NCI-H345 treated with DMSO at 0.1 percent for 48 hours (cell line): ENCODE measurements at regions not wholly inside any gene's neighbourhood (a gene's known extent, or its start where the extent isn't known, plus 50 kb on each side); places are given as distances from the start of the nearest gene placed in this dataset.
"Not testable (repeated sequence)": the region's sequence is repeated elsewhere in the genome, so short reads cannot be mapped to it uniquely, and the experiment has no call there.

ENCODE experiments used
- DNase-seq: peaks from one replicate; lab custom pipeline; 2025; ENCODE audit not compliant: unreplicated experiment; lab: John Stamatoyannopoulos, UW

DNA sequence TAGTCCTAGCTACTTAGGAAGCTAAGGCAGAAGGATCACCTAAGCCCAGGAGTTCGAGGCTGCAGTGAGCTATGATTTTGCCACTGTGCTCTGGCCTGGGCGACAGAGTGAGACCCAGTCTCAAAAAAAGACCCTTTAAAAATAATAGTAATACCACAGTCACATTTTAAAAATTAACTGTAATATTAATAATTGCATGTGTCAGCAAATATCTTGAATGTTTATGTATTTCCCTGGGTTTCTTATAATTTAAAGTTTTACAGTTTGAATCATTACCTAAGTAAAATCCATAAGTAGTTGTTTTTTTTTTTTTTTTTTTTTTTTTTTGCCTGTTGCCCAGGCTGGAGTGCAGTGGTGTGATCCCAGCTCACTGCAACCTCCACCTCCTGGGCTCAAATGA, 69.2 kb downstream of the LYZL2 start:
- no peak for DNase-seq

DNA sequence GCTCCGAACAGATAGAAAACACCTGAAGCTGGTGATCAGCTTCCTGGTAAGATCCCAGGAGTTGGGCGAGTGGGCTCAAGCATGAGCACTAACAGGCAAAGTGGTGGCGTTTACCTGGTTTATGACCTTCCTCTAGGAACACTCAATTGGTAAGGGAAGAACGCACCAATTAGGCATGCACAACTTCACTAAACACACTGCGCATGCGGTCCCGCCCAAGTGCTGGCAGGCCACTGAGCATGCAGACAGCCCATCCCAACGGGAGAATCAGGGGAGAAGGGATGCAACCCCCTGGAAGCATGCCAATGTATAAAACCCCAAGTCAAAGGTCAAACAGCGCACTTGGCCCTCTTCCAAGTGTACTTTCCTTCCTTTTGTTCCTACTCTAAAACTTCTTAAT, 70.4 kb downstream of the LYZL2 start:
- DNase-seq, result no peak

DNA sequence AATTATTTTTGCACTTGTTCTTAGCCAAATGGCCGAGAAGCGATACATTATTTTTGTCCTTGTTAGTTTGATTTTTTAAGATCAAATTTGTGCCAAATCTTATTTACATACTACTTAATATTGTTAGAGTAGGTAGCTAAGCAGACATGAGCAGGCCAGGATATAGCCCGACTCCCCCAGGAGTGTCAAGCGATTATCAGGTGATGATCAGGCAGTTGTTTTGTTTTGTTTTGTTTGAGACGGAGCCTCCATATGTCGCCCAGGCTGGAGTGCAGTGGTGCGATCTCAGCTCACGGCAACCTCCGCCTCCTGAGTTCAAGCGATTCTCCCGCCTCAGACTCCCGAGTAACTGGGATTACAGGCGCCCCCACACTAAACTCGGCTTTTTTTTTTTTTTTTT, 71.1 kb downstream of the LYZL2 start:
- DNase-seq, result no peak

DNA sequence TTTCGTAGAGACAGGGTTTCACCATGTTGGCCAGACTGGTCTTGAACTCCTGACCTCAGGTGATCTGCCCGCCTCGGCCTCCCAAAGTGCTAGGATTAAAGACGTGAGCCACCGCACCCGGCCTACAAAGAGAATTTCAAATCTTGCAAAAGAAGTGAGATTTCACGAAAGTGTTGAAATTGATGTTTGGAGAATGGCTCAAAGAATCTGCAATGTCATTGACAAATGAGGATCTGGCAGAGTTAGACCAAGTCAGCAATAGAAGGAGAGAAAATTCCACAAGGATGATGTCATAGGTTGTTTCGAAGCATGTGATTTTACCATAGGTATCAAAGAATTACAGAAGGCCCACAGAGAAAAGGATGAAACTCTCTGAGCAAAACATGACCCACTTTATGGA, 71.7 kb downstream of the LYZL2 start:
- no peak for DNase-seq

DNA sequence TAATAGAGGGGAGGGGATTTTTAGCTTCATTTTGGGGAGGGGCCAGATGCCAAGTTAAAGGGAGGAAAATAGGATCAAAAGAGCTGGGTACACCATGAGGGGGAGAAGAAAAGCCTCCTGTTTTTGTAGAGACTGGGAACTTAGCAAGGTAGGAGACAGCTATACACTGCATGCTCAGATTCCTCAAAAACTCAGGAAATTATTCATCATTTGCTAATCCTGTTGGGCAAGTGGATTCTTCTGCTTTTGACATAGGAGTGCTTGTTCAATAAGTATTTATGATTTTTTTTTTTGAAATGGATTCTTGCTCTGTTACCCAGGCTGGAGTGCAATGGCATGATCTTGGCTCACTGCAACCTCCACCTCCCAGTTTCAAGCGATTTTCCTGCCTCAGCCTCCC, 73.4 kb downstream of the LYZL2 start:
- no peak for DNase-seq

DNA sequence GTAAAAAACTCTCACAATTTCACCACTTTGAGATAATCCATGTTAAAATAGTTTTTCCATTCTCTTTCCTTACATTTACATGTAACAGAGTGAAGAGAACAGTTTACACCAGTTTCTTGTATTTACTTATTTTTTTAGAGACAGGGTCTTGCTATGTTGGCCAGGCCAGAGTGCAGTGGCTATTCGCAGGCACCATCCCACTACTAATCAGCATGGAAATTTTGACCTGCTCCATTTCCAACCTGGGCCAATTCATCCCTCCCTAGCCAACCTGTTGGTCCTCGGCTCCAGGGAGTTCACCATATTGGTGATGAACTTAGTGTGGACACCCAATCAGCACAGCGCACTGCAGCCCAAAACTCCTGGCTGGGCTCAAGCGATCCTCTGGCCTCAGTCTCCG, 74.1 kb downstream of the LYZL2 start:
- DNase-seq, result no peak

DNA sequence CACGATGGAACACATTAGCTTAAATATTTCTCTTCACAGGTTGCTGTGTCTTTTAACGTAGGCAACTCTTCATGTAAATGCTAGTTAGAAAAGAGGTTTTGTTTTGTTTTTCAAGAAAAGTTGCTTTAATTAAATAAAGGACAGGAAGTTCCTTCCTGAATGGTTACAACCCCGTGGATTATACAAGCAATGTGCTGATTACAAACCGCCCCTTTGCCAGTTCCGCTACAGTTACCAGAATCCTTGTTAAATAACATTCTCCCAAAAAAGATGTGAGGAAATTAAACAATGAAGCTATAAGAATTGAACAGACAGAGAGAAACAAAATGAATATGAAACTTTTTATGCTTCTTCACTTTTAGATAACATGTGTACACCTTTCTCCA, 75.1 kb downstream of the LYZL2 start:
- DNase-seq, result no peak

DNA sequence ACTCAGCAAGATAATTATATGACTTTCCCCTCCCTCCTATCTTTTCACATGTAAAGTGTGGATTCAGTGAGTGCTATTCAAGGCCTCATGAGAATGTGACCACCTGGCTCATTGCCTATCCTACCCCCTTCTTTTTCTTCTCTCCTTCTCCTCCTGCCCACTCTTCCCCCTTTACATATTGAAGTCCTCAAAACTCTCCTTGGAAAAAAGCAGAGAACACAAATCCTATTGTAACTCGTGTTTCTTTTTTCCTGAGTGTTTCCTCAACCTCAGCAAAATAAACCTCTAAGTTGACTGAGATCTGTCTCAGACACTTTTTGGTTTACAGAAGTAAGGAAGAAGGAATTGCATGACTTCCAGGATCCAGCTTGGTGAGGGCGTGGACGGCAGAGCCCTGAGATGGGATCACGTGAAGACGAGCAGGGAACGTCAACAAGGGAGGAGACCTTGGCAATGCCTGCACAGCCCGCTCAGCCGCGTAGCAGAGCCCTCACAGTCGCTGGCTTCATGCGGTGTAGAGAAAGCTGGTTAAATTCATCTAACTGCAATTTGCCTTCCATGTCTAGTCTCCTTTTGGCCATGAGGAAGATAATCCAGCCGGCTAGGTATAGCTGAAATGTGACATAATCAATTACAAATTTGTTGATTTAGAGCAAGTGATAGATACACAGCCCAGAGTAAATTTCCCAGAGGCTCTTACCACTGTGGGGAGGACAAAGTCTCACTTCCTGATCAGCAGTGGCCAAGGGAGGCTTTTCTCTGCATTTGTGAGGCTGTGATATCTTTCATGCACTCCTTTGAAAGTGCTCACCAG, 75.7 kb downstream of the LYZL2 start:
- no peak for DNase-seq

DNA sequence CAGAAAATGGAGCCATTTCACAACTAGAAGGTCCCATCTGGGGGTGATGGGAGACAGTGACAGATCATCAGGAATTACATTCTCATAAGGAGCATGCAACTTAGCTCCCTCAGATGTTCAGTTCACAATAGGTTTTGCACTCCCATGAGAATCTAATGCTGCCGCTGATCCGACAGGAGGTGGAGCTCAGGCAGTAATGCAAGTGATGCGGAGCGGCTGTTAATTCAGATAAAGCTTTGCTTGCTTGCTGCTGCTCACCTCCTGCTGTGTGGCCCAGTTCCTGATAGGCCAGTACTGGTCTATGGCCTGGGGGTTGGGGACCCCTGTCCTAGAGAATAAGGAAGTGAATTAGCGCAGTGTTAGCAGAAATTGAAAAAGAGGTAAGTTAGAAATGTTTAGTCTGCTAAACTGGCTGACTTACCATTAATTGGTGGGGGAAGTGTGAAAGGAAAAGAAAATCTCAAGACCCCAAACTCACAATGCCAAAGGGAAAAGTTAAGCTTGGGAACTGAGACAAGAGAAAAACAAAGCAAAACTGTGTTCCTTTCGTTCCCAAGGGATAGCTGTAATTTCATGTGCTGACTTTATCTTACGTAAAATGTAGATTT, 76.4 kb downstream of the LYZL2 start:
- no peak for DNase-seq

DNA sequence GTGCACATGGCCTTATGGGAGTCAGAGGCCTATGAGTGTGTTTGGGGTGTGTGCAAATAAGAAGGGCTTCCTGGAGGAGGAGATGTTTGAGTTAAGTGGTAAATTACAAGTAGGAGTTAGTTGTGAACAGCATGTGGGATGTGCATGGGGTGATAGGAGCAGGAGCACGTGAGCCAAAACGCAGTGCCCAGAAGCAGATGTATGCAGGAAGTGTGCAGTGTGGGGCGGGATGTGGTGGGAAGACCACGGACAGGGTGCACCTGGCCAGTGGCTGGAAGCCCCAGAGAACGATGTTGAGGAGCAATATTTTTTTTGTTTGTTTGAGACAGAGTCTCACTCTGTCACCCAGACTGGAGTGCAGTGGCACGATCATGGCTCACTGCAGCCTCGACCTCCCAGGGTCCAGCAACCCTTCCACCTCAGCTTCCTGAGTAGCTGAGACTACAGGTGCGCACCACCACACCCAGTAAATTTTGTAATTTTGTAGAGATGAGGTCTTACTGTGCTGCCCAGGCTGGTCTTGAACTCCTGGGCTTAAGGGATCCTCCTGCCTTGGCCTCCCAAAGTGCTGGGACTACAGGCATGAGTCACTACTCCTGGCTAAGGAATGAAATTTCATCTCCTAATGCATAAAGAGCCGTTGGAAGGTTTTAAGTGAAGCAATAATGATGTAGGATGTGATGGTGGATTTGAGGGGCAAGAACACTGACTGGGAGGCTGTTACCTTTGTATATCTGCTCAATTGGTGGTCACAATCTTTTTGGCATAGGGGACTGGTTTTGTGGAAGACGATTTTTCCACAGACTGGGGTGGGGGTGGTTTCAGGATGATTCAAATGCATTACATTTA, 78.4 kb downstream of the LYZL2 start:
- no peak for DNase-seq

DNA sequence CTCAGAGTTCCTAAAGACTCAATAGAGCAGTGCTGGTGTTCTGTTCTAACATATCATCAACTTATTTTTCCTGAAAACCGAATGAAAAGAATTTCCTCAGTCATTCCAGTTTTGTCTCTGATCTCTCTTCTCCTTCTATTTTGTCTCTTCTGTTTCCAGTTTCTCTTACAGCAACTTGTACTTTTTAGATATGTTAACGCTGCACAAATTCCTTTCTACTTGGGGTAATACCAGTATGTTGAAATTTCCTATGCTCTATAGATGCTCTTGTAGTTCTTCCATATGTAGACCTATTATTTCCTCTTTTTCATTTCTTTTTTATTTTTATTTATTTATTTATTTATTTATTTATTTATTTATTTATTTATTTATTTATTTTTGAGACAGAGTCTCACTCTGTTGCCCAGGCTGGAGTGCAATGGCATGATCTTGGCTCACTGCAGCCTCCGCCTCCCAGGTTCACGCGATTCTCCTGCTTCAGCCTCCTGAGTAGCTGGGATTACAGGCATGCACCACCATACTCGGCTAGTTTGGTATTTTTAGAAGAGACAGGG, 80.3 kb downstream of the LYZL2 start:
- DNase-seq, result not testable (repeated sequence)

DNA sequence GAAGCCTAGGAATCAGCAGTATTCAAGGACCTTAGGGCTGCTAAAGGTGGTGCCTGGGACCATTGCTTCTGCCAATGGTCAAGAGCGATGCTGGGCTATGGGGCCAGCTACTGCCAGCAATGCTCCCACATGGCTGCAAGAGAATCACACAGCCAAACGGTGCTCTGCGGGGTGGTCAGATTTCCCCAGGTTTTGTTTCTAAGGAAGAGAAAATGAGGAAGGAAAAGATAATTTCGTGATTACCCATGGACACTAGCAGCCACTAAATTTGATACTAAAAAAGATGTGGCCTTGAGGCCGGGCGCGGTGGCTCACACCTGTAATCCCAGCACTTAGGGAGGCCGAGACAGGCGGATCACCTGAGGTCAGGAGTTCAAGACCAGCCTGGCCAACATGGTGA, 83.0 kb downstream of the LYZL2 start:
- DNase-seq, result no peak

DNA sequence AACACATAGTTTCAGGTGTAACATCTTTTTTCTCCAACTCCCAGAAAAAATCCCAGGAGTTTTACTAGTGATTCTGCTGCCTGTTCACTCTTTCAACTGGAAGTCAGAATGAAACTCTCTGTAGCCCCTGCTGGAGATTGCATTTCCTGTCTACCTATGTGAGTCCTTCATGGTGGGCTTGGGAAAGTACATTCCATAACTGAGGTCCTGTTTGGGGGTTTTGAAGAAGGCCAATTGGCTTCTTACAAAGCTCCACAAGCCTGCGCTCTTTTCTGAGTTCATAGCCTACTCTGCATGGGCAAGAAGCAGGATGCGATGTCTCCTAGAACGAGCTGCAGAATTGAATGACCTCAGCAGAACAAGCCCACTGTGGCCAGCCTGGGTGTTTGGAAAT, 86.7 kb downstream of the LYZL2 start:
- DNase-seq, result no peak

DNA sequence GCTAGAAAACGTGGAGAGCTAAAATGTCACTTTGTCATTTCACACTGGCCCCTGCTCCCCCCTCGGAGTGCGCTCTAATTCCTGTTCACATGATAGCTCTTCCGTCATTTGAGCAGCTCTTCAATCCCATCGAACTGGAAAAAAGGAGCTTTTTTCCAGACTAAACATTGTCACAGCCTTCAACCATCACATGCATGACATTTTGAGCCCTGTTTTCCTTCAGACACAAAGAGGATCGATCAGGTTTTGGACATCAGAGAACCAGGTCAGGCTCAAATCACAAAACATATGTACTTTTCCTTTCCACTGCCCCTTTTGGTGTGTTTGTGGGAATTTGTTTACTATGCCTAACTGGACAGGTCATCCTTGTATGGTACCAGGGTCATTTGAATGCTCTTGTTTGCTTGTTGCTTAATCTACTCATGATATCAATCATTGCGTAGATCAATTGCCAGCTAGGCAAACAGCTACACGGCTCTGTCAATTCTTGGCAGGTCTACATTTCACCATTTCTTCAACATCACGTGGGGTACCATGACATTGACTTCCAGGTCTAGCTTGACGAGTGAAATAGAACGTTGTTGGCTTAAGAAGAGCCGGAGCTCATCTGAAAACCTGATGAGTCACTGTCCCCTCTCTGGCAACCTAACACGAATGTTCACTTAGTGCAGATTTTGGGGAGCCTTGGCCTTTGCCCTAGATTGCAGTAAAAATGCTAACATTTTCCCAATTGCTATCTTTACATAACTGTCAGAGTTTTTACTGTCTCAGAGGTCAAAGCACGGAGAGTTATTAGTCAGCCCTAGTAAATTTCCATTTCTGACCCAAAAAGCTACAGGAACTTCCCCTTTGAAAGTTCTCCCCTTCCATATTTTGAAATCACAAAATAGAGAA, 87.3 kb downstream of the LYZL2 start:
- no peak for DNase-seq

DNA sequence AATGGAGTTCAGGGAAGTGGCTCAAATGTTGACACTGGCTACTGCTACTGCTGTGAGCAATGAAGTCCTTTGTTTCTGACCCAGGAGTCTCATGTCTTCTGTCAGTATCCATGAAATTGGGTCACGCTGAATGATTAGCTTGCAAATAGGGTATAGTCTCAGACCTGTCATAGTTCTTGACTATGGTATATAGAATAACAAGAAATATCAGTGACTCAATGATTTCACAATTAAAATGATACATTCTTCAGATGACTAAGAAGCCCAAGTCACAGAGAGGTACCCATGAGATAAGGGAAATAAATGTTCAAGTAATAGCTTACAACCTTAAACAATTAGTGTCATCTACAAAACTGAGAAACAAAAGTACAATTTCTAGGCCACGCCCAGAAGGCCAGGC, 89.3 kb downstream of the LYZL2 start:
- DNase-seq, result no peak

DNA sequence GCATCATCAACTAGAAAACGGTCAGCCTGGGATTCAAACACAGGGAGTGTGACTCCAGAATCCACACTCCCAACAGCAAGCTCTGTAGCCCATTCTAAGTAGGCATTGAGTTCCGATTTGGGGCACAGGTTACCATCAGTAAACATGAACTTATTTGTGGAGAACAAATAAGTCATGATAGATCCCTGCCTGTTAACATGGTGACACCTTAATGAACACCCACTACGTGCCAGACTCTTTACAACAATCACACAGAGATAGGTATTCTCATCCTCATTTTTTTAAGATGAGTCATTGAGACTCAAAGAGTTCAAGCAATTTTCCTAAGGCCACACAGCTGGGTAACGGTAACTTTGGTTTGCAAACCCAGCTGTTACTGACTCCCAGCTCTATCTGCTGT, 91.5 kb downstream of the LYZL2 start:
- DNase-seq, result no peak

DNA sequence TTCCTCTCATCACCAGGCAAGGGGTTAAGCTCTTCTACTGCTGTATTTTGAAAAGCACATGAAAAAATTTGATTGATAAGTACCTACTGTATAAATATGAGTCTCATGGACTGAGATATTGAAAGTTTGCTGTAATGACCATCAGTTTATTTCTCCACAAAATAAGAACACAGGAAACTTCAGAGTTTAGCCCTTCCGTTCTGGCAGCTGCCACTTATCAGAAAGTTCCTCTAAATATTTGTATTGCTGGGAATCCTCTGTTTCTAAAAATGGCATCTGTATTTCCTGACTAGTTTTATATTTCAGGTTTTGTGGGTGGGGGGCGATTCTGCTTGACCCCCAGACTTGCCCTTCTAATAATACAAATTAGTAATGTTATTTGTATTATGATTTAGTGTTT, 92.0 kb downstream of the LYZL2 start:
- no peak for DNase-seq

DNA sequence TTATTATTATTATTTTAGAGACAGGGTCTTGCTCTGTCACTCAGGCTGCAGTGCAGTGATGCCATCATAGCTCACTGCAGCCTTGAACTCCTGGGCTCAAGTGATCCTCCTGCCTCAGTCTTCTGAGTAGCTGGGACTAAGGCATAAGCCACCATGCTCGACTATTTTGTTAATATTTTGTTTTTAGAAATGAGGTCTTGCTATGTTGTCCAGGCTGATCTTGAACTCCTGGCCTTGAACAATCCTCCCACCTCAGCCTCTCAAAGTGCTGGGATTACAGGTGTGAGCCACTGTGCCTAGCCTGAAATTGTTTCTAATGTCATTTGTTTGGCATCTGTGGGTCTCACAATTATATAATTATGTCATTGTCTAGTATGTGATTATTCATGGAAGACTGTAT, 92.4 kb downstream of the LYZL2 start:
- not testable (repeated sequence) for DNase-seq

DNA sequence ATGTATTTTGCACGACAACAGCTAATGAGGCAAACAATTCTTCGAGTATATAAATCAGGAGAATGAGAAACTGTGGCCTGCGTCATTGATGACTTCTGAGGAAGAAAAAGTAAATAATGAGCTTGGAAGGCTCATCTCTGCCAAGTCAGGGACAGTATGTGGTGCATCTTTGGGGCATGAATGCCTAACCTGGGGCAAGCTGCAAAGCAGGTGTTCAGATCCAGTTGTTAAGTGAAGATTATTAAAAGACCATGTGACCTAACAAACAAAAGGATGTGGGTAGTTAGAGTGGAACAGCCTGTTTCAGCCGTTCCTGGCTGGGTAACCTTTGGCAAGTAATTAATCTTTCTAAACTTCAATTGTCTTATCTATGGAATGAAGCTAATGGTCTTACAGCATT, 93.0 kb downstream of the LYZL2 start:
- DNase-seq, result no peak

DNA sequence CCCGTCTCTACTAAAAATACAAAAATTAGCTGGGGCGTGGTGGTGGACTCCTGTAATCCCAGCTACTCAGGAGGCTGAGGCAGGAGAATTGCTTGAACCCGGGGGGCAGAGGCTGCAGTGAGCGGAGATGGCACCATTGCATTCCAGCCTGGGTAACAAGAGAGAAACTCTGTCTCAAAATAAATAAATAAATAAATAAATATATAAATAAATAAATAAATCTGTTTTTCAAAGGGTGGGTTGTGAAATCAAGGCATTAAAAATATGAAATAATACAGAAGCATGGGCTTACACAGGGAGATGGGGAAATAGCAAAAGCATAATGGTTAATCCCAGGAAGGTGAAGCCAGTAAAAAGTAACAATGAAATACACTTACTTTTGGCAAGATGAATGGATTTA, 93.9 kb downstream of the LYZL2 start:
- DNase-seq, result no peak
